NB4 (cell line): ENCODE measurements at regions not wholly inside any gene's neighbourhood (a gene's known extent, or its start where the extent isn't known, plus 50 kb on each side); places are given as distances from the start of the nearest gene placed in this dataset.

ENCODE experiments used
- MYC ChIP-seq: IDR thresholded peaks from 2 replicates; pipeline ENCODE4 v1.6.1; 2011; ENCODE audit warnings: low read depth, low read length
- POLR2A ChIP-seq: IDR thresholded peaks from 2 replicates; pipeline ENCODE4 v1.6.1; 2011; ENCODE audit warnings: mild to moderate bottlenecking; ENCODE audit not compliant: insufficient read length; ENCODE audit errors: extremely low read depth
- TF ChIP-seq, protein P1 (sequence below): IDR thresholded peaks from one replicate; pipeline ENCODE4 v1.5.1; 2012; ENCODE audit warnings: low read depth, low read length

DNA sequence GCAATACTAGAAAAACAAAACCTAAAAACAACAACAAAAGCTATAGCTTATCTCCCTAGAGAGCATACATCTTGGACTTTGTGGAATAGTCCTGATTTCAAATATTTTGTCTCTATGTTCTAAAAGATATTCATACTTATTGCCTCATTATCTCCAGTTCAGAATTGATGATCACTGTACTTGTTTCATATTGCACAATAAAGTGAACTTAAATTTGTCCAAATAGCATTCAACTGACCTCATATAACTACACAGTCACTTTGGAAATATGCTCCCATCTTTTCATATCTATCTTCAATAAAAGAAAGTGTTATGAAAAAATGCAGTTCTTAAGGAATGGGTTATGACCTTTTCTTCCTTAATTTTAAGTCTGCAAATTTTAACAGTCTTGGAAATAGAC, 228.6 kb upstream of the CMC1 start:
- TF ChIP-seq, protein P1, sequence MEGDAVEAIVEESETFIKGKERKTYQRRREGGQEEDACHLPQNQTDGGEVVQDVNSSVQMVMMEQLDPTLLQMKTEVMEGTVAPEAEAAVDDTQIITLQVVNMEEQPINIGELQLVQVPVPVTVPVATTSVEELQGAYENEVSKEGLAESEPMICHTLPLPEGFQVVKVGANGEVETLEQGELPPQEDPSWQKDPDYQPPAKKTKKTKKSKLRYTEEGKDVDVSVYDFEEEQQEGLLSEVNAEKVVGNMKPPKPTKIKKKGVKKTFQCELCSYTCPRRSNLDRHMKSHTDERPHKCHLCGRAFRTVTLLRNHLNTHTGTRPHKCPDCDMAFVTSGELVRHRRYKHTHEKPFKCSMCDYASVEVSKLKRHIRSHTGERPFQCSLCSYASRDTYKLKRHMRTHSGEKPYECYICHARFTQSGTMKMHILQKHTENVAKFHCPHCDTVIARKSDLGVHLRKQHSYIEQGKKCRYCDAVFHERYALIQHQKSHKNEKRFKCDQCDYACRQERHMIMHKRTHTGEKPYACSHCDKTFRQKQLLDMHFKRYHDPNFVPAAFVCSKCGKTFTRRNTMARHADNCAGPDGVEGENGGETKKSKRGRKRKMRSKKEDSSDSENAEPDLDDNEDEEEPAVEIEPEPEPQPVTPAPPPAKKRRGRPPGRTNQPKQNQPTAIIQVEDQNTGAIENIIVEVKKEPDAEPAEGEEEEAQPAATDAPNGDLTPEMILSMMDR, result no peak
- TF ChIP-seq POLR2A, result no peak
- no peak for TF ChIP-seq MYC
